ENCODE measurements at regions not wholly inside any gene's neighbourhood (a gene's known extent, or its start where the extent isn't known, plus 50 kb on each side); places are given as distances from the start of the nearest gene placed in this dataset.

DNA sequence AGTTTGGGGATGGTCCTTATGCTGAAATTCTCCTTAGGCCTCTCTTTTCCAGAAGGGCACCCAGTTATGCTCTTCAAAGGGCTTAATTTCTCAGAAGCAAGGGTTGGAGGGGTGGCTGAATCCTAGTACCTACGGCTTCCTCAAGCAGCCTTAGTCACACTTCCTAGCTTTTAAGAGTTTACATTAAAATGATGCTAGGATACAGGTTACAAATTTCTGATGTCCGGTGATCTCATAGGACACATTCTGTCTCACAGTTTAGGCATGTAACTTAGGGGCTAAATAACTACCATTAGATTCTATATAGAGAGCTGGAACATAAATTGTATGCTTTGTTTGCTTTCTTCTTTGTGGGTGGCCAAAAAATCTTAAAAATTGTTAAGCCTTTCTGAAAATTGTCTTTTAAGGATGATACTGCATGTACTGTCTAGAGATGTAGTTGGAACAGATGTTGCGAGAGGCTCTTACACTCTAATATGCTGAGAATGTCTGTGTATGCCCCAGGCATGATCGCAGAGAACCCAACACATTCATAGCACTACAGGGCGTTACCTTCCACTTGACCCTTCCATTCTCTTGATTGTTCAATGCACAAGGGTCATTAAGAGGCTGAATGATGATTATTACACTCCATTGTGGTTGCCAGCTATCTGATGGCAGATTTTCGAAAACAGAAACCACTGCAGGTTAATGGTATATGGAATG lies 139.1 kb downstream of the TMEM38B start:
- intact Hi-C loops (cut with micrococcal nuclease; ENCODE audit: unreplicated experiment) = no loop called here
- no peaks in the 10 kb centered on the region for H3K9me3 Mint-ChIP-seq (ENCODE audit: low read depth, unreplicated experiment)
- peaks cover 26% of the 10 kb centered on the region for H3K27me3 Mint-ChIP-seq (ENCODE audit: unreplicated experiment)
- TF ChIP-seq, protein P1, sequence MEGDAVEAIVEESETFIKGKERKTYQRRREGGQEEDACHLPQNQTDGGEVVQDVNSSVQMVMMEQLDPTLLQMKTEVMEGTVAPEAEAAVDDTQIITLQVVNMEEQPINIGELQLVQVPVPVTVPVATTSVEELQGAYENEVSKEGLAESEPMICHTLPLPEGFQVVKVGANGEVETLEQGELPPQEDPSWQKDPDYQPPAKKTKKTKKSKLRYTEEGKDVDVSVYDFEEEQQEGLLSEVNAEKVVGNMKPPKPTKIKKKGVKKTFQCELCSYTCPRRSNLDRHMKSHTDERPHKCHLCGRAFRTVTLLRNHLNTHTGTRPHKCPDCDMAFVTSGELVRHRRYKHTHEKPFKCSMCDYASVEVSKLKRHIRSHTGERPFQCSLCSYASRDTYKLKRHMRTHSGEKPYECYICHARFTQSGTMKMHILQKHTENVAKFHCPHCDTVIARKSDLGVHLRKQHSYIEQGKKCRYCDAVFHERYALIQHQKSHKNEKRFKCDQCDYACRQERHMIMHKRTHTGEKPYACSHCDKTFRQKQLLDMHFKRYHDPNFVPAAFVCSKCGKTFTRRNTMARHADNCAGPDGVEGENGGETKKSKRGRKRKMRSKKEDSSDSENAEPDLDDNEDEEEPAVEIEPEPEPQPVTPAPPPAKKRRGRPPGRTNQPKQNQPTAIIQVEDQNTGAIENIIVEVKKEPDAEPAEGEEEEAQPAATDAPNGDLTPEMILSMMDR (IDR thresholded peaks at IDR 0.05; ENCODE audit: unreplicated experiment) = no peak
- no TSS peak for BruUV-seq (replicated peaks)
- H3K36me3 Mint-ChIP-seq (ENCODE audit: insufficient read depth, unreplicated experiment) = no peaks in the 10 kb centered on the region
- peaks cover 8% of the 10 kb centered on the region for H3K4me1 Mint-ChIP-seq (ENCODE audit: low read depth, unreplicated experiment)
- no peak overlapping the region for H3K4me3 Mint-ChIP-seq (ENCODE audit: low read depth, unreplicated experiment)
- CTCF ChIA-PET = no interaction called here
- DNase-seq = no peak
- H3K27ac Mint-ChIP-seq (ENCODE audit: unreplicated experiment) = no peak overlapping the region

- Mint-ChIP-seq H3K4me1 (ENCODE audit: low read depth, unreplicated experiment) (peaks cover 8% of the 10 kb centered on the region), H3K36me3 (ENCODE audit: insufficient read depth, unreplicated experiment) (no peaks in the 10 kb centered on the region), H3K9me3 (ENCODE audit: low read depth, unreplicated experiment) (no peaks in the 10 kb centered on the region), H3K27me3 (ENCODE audit: unreplicated experiment) (peaks cover 27% of the 10 kb centered on the region), H3K27ac (ENCODE audit: unreplicated experiment) (no peak overlapping the region), H3K4me3 (ENCODE audit: low read depth, unreplicated experiment) (no peak overlapping the region)
- BruUV-seq (replicated peaks) = no TSS peak
- intact Hi-C loops (cut with micrococcal nuclease; ENCODE audit: unreplicated experiment) = no loop called here
- no peak for DNase-seq
- CTCF ChIA-PET = no interaction called here
- TF ChIP-seq, protein P1 (IDR thresholded peaks at IDR 0.05; ENCODE audit: unreplicated experiment) = no peak
Observed at GRCh38 chr9:105834404-105834803, 140.1 kb downstream of the TMEM38B start.

DNA sequence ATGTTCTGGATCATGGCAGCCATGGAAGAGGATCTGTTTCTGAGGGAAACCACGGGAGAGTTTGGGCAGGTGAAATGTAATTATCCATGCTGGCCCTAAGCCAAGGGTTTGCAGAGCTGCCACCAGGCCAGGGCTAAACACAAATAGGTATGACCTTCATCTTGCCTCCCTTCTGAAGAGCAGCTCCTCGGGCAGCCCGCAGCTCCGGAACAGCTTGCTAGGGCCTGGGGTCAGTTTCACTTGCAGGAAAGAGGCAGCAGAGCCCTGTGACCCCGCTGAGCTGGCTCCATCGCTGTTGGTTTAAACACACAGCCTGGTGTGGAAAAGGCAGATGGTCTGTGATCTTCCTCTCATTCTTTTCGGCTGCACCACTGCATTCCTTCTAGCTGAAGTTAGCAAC lies 141.4 kb downstream of the TMEM38B start:
- Mint-ChIP-seq H3K4me1 (ENCODE audit: low read depth, unreplicated experiment) (peaks cover 8% of the 10 kb centered on the region), H3K27me3 (ENCODE audit: unreplicated experiment) (peaks cover 27% of the 10 kb centered on the region), H3K27ac (ENCODE audit: unreplicated experiment) (no peak overlapping the region), H3K36me3 (ENCODE audit: insufficient read depth, unreplicated experiment) (no peaks in the 10 kb centered on the region), H3K4me3 (ENCODE audit: low read depth, unreplicated experiment) (no peak overlapping the region), H3K9me3 (ENCODE audit: low read depth, unreplicated experiment) (no peaks in the 10 kb centered on the region)
- DNase-seq = no peak
- intact Hi-C loops (cut with micrococcal nuclease; ENCODE audit: unreplicated experiment) = no loop called here
- TF ChIP-seq, protein P1 (IDR thresholded peaks at IDR 0.05; ENCODE audit: unreplicated experiment) = no peak
- no TSS peak for BruUV-seq (replicated peaks)
- CTCF ChIA-PET = no interaction called here

DNA sequence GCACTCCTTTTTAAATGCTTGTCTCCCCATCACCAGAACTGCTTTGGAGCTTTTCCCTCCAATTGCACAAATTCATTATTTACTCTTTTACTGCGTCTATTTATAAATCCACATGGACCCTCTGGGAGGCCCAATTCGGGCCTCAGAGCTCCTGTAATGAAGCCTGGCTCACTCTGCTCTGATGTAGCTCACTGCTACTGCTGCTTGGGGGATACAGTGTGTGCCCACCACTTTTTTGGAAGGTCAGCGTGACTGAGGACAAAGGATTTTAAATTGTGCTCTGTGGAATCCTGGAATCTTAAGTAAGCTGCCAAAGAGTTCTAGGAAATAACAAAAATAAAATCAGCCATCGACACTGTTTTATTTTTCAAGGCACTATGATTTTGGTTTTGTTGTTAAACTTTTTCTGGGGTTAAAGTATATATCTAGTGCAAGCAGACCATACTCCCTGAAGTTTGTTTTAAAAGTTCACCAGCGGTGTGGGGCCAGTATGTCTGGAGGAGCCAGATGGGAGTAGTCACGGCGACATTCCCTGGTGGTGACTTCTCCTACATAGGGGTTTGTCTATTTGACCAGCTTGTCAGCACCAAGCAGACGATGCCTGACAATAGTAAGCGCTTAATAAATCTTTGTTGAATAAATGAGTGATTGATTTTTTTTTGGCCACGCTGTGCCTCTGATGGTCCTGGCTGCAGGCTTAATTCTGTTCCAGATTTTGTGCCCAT lies 142.8 kb downstream of the TMEM38B start:
- no peak overlapping the region for H3K27ac Mint-ChIP-seq (ENCODE audit: unreplicated experiment)
- TF ChIP-seq, protein P1 (IDR thresholded peaks at IDR 0.05; ENCODE audit: unreplicated experiment) = no peak
- CTCF ChIA-PET = no interaction called here
- BruUV-seq (replicated peaks) = no TSS peak
- no peaks in the 10 kb centered on the region for H3K36me3 Mint-ChIP-seq (ENCODE audit: insufficient read depth, unreplicated experiment)
- H3K4me1 Mint-ChIP-seq (ENCODE audit: low read depth, unreplicated experiment) = peaks cover 8% of the 10 kb centered on the region
- H3K27me3 Mint-ChIP-seq (ENCODE audit: unreplicated experiment) = peaks cover 27% of the 10 kb centered on the region
- H3K9me3 Mint-ChIP-seq (ENCODE audit: low read depth, unreplicated experiment) = no peaks in the 10 kb centered on the region
- DNase-seq = no peak
- no peak overlapping the region for H3K4me3 Mint-ChIP-seq (ENCODE audit: low read depth, unreplicated experiment)
- intact Hi-C loops (cut with micrococcal nuclease; ENCODE audit: unreplicated experiment) = no loop called here
